NCI-H2227 (cell line): ENCODE measurements at regions not wholly inside any gene's neighbourhood (a gene's known extent, or its start where the extent isn't known, plus 50 kb on each side); places are given as distances from the start of the nearest gene placed in this dataset.

Source experiments
- DNase-seq: peaks from one replicate; lab custom pipeline; 2025; ENCODE audit not compliant: unreplicated experiment; lab: John Stamatoyannopoulos, UW

DNA sequence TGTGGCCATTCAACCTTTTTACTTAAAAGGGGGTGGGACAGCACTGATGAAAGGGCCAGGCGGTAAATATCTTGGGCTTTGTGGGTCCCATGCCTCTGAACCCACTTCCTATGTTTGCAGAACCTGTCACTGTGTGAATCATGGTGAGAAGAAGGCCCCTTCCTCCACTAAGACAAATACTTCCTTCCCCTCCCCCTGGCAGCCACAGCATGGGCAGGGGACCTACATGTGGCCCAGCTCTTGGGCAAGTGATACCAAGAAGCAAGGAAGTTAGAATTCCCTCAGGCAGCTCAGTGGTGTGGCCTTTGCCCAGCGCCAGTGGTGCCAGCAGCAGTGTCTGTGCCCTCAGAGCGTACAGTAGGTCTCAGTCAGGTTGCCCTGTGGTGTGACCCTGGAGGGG, 168.6 kb downstream of the TRIM33 start:
- no peak for DNase-seq

DNA sequence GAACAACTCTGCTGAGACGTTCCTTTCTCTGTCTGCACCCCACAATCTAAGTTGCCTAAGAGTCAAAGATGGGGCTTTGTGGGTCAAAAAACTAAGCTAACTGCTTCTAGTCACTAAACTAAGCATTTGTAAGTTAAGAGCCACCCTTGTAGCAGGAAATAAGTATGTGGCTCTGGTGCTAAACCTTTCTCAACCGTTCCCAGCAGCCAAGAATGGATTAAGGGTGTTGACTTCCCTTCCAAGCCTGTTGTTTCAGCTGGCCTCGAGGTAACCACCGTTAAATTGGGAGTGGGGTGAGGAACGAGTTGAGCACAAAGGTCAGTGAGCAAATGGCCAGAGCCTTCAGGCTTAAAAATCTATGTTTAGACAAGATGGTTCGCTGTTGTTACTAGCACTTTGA, 169.1 kb downstream of the TRIM33 start:
- no peak for DNase-seq

DNA sequence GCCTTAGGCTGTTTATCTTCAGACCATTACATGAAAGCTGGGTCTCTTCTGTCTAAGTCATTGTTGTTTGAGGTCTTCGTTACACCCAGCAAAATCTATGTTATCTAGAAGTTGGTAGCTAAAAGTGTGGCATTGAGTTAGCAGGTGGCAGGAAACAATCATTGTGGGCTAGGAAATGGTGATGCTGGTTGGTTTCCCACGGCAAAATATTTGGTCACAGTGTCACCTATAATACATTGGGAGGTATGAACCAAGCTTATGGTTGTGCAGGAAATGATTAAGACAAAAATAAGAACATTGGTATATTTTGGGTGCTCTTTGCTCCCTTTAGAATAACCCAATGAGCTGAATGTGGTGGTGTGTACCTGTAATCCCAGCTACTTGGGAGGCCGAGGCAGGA, 169.7 kb downstream of the TRIM33 start:
- no peak for DNase-seq

DNA sequence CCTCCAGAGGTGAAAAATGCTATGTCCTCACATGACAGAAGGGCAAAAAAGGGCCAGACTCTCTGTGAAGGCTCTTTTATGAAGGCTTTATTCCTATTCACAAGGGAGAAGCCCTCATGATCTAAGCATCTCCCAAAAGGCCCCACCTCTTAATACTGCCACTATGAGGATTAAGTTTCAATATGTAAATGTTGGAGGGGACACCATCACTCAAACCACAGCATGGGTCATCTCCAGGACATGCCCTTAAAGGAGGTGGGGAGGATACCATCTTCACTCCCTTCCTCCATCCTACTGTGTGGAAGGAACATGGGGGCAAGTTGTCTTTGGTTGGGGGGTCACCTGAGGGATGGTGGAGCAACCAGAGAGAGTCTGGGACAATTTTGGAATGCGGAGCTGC, 170.1 kb downstream of the TRIM33 start:
- DNase-seq: no peak

DNA sequence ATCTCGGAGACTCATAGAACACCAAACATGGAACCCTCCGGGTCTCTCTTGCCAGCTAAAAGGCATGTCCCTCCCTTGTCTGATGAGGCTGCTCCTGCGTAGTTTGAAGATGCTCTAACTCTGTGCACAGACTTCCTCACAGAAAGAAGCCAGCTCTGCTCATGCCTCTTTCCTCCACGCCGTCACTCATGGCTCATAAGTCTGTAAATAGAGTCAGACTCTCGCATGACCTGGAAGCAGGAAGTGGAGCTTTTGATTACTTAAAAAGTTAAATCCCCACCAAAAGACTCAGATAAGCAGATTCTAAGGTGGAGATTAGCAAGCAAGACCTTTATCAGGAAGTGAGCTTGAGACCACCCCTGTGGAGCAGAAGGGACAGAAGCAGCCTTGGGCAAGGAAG, 171.6 kb downstream of the TRIM33 start:
- no peak for DNase-seq

DNA sequence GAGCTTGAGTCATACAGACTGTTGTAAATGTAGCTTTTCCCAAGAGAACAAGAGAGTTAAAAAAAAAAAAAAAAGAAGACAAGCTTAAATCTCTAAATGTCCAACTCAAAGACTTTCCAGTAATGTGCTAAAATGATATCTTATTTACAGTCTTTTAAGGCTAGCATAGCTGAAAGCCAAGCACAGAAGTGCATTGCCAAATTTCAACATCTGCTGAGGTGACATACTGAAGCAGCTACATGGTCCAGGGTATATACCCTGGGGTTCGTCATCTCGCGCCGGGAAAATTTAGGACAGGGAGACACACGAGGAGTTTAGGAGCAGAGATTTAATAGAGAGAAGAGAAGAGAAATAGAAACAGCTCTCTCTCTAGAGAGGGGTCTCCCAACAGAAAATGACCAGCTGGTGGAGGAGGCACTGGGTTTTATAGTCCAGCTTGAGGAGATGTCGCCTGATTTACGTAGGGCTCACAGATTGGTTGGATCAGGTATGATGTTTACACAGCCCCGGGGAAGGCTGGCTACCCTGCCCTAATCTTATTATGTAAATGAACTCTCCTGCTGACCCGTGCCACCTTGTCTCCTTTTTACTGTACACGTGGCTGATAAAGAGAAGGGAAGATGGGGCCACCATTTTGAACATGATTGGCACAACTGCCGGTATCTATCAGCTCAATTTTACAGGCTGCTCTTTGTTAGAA, 172.7 kb downstream of the TRIM33 start:
- DNase-seq: no peak

DNA sequence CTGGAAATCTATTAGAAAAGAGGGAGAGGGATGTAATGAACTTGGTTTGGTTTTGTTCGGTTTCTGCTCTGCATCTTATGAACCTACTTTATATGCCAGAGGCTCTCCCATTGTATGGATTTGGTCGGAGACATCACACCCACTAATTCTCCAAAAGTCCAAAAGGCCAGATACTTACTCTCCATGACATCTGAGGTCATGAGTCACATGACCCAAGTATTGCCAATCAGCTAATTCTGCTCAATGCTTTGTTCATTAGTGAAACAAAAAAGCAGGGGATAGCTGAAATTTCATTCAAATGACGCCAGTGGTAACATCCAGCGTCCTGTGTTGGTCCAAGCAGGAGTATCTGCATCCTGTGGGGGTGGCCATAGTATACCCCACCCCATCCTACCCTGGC, 173.6 kb downstream of the TRIM33 start:
- no peak for DNase-seq

DNA sequence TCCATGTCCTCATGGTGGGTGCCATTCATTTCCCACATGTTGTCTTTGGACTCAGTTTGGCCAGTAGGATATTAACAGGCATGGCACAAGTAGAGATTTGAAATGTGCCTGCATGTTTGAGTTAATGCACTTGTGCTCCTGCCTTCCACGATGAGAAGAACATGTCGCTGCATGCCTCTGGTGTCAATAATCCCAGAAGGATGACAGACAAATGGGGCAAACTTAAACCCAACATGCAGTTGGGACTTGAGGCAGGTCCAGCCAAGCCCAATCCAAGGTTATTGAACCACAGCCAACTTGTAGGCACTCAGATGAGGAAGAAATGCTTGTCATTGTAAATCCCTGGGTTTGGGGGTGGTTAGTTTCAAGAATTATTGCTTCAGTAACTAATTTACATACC, 174.6 kb downstream of the TRIM33 start:
- DNase-seq: no peak

DNA sequence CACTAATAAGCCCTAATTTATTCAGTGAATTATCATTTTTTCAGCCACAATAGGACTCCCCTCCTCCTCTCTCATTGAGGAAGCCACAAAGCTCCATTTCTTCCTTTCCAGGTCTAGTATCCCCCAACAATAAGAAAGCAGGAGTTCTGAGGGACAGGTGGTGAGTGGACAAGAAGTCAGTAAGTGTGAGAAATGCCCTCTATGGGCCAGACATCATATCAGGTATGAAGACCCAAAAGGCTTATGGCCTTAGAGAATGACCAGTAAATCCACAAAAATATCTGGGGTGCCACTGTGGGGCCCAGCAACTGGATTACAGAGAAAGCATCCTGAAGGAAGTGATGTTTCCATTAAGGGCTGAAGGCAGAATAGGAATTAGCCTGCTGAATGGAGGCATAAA, 175.7 kb downstream of the TRIM33 start:
- DNase-seq: no peak

DNA sequence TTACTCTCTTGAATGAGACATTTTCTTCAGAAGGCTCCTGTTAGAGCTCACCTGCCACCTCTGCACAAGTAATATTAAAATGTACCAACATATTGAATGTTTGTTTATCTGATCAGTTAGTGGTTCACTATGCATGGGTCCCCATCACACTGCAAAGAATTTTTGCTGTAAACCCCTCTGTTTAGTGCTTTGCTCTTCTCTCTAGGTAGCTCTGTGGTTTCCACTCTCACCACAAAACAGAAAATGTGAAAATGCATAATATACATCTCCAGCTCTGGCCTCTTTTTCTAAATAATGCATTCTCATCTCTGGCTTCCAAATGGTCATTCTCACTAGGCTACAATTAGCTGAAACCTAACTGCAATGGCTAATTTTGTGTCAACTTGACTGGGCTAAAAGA, 176.7 kb downstream of the TRIM33 start:
- DNase-seq: no peak

DNA sequence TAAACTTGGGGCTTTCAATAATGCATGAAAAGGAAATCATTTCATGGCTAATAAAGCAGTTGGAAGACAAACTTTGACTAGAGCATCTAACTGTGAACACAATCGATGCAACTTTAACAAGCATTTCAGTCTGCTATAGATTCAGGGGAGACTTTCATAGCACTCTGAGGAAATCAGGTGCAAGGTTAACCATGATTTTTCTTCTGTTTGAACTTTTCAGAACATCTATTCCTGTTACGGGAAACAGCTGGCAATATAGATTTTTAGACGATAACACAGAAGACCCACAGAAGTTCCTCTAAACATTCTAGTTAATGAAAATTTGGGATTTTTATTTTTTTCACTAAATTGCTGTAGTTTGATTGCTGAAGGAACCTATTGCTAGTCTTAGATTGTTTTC, 177.3 kb downstream of the TRIM33 start:
- DNase-seq: no peak

DNA sequence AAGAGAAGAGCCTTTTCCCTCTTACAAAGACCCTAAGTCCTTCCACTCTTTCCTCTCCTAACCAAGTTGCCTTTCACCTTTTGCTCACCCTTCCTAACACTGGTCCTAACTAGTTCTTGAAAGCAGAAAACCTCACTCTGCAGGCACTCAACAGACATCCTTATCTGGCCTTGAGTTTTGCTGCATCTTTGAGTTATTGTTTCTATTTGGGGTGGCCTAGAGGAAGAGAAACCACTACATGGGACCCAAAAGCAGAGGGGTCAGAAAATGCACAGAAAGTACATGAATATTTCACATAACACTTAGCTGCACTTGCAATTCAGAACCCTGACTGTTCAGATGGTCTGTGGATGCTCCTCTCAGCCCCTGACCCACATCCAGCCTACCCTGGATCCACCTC, 178.3 kb upstream of the SYT6 start:
- DNase-seq: no peak

DNA sequence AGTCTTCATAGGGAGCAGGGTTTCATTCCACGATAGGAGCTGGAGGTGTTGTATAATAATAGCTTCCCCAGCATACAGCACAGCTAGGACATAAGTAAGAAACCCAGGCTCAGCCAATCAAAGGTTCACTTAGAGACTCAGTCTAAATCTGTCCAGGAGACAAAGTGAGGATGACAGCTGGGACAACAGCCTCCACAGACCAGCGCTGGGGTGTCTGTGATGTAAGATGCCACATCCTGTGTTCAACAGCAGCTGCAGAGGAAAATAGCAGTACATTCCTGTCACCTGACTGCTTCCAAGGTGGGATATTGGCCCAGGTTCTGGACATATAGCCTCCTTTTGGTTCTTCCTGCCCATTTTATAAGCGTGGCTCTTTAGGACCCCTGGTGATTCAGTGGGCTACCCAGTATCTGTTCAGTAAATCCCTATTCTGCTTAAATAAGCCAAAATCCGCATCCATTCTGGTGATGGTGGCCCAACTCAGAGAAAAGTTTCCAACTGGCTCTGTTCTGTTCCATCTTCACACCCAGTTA, 176.8 kb upstream of the SYT6 start:
- DNase-seq: no peak

DNA sequence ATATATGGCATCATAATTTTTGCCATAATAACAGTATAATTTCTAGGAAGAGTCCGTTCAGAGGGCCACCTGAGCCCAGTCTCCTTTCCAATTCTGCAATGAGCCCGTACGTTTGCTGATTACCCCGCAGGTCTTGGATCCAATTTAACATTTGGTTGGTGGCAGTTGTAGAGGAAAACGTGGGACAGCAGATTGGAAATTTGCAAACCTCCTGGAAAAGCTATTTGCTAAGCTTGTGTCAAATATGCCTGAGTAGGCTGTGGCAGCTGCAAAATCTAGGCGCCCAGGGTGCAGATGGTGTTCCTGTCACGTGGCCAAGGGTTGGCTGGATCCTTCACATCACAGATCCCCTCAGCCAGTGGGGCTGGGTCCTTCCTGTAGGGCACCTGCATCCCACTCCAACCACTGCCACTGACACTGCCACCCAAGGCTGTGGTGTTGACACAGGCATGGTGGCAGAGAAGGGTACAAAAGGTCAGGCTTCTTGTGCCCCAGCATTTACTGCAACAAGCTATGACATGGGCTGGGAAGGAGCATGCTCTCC, 174.8 kb upstream of the SYT6 start:
- no peak for DNase-seq

DNA sequence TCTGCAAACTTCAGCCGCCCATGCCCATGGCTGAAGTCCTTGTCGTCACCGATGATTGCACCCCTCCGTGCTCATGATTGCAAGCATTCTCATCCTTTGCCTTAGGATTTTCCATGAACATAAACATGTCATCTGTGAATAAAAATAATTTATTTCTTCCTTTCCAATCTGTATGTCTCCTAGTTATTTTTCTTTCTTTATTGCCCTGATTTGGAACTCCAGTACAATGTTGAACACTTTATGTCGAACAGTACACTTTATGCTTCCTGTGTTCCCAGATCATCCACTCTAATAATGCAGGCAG, 170.9 kb upstream of the SYT6 start:
- DNase-seq: no peak

DNA sequence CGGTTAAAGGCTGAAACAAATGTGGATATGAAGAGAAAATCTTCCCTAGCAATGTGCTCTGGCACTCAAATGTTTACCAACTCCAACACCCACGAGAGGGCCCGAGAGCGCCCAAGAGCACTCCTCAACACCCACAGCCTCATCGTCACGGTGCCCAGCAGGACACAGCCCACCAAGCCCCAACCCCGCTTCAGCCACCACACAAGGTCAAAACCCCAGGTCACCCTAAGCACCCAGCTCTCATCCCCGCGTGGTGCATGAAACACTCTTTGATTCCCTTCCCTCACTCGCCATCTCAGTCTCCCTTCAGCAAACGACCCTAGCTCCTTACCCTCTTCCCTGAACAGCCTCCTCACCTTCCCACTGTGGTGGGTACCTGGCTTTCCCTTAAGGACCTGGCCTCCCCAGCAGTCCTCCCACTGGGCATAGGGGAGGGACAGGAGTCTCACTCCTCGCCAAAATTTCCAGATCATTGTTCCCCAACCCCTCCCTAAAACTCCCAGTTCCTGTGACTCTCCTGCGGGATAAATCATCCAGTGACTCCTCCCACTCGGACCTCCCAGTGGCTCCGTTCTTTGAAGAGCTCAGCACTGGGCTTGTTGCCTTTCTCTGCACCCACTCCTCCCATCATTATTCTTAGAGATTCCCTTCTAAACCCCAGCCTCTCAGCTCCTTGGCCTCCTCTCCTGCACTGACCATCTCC, 170.4 kb upstream of the SYT6 start:
- DNase-seq: no peak

DNA sequence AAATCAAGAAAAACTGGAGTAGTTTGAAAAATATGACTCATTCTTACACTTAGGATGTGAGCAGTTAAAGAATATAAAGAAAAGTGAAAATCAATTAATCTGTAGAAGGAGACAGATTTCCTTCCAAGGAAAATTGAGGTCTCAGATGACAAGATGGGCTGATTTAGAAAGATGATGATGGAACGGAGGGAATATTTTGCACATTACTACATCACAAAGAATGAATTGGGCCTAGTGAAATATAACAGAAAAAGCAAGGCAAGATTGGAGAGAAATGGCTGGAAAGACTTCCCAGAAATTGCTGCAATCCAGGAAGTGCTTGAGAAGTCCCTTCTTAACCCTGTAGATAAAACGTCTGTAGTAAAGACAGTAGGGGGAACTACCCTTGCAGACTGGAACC, 169.1 kb upstream of the SYT6 start:
- no peak for DNase-seq

DNA sequence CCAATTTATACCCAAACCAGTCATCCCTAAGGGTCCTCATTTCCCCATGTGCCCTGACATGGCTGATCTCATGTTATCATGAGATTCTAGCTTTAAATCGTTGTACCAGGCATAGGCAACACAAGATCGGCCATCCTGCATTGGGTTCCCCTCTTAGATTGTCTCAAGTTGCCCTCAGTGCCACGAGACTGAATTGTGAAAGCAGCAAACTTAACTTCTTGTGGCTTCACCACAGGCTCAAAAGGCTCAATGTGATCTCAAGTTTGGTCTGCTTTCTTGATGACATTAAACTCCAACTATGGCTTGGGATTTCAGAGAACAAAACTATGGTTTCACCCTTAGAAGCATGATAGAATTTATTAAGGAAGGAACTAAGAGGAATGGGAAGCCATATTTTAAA, 168.5 kb upstream of the SYT6 start:
- no peak for DNase-seq

DNA sequence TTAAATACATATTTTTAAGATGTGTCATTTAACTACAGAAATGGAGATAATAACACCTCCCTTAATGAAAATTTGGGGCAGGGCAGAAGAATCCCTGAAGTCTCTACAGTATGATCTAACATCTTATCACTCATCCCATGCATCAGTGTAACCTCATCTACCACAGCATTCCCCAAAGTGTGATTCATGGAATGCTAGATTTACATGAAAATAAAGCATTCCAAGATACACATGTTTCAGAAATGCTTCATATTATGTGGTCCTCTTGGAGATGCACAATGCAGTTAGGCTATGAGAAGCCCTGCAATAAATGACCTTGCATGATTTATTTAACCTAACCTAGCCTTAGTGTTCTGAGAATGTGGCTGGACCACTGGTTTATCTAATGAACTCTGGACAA, 166.9 kb upstream of the SYT6 start:
- DNase-seq: no peak

DNA sequence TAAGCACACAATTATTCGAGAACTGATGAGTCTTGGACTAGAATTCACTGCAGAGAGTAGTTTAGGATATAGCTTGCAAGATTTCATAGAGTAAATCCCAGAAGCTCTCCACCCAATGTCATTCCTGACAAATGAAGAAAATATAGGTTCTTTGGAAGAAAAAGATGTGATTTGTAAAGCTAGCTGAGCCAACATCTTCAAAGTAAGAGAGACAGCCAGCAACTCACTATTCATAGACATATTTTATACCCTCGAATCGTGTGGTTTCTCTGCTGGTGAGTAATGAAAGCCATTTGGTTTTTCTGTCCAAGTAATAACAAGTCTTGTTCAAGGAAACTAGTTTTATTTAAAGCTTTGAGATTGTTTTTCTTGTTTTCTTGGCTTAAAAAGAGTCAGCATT, 165.7 kb upstream of the SYT6 start:
- DNase-seq: no peak

DNA sequence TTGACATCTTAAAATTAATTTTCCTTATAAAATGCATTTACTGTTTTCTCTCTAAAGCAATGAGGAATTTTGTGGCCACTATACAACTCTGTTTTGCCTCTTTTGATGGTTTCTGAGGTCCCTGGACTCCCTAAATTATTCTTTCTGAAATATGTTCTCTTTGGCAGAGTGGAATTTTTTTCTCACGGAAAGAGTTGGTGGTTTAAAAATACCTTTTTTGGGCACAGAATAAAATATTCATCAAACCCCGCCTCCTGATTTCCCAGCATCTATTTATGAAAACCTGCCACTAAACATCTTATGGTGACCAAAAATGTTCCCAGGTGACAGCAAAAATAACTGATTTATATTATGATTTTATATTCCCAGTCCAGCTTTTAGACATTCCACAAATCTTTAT, 165.3 kb upstream of the SYT6 start:
- no peak for DNase-seq

DNA sequence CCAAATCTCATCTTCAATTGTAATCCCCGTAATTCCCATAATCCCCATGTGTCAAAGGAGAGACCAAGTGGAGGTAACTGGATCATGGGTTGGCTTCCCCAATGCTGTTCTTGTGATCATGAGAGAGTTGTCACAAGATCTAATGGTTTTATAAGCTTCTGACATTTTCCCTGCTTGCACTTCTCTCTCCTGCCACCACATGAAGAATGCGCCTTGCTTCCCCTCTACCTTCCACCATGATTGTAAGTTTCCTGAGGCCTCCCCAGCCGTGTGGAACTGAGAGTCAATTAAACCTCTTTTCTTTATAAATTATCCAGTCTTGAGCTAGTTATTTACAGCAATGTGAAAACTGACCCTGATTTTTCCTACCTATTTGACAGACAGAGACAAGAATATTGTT, 162.5 kb upstream of the SYT6 start:
- DNase-seq: no peak

DNA sequence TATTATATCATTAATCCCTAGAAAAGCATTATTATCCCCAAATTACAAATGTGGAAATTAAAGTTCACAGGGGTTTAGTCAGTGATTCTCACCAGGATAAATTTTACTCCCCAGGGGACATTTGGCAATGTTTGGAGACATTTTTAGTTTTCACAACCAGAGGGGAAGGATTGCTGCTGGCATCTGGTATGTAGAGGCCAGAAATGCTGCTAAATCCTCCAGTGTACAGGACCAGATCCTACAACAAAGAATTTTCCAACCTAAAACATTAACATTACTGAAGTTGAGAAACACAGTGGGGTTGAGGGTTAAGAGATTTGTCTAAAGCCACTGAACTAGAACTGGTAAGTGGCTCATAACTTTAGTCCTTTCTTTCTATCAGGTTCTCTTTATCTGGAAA, 162.0 kb upstream of the SYT6 start:
- DNase-seq: no peak
